Trophoblast cell (in vitro differentiated cells and primary cell): ENCODE measurements at regions not wholly inside any gene's neighbourhood (a gene's known extent, or its start where the extent isn't known, plus 50 kb on each side); places are given as distances from the start of the nearest gene placed in this dataset.

ENCODE experiments used
- DNase-seq, 2 donors: peaks; one replicate each; pipeline ENCODE4 v3.0.0-alpha.2; 2016
- H2AFZ ChIP-seq: 2 replicates; pipeline ENCODE4 v1.6.1; 2013; ENCODE audit warnings: low read length, moderate library complexity, mild to moderate bottlenecking; ENCODE audit not compliant: insufficient read depth, poor library complexity
- H2AK5ac ChIP-seq: 2 replicates; pipeline ENCODE4 v1.6.1; 2013; ENCODE audit warnings: mild to moderate bottlenecking, low read length
- H2BK120ac ChIP-seq: 2 replicates; pipeline ENCODE4 v1.6.1; 2013; ENCODE audit warnings: low read length, mild to moderate bottlenecking, moderate library complexity; ENCODE audit not compliant: insufficient read depth, poor library complexity
- H2BK12ac ChIP-seq: 2 replicates; pipeline ENCODE4 v1.6.1; 2013; ENCODE audit warnings: mild to moderate bottlenecking, low read length, moderate library complexity
- H2BK5ac ChIP-seq: 2 replicates; pipeline ENCODE4 v1.6.1; 2013; ENCODE audit warnings: low read length, low read depth, moderate library complexity, mild to moderate bottlenecking; ENCODE audit not compliant: poor library complexity
- H3K14ac ChIP-seq: 2 replicates; pipeline ENCODE4 v1.6.1; 2013; ENCODE audit warnings: mild to moderate bottlenecking, low read length
- H3K18ac ChIP-seq: 2 replicates; pipeline ENCODE4 v1.6.1; 2013; ENCODE audit warnings: mild to moderate bottlenecking, low read length
- H3K23ac ChIP-seq: 2 replicates; pipeline ENCODE4 v1.6.1; 2013; ENCODE audit warnings: low read length
- H3K27ac ChIP-seq: 2 replicates; pipeline ENCODE4 v1.5.1; 2013; ENCODE audit warnings: low read depth, mild to moderate bottlenecking, inconsistent platforms, low read length, moderate library complexity
- H3K27me3 ChIP-seq: 2 replicates; pipeline ENCODE4 v1.6.1; 2013; ENCODE audit warnings: inconsistent platforms, mild to moderate bottlenecking, low read length, moderate library complexity; ENCODE audit not compliant: insufficient read depth
- H3K36me3 ChIP-seq, 2 experiments: 1 replicate in 1 of 2; 2 replicates in 1 of 2; pipeline ENCODE4 v1.6.1; 2013; ENCODE audit warnings: low read length in 2 of 2, mild to moderate bottlenecking in 2 of 2, moderate library complexity in 1 of 2; ENCODE audit not compliant: insufficient read depth in 2 of 2, control insufficient read depth in 1 of 2
- H3K4ac ChIP-seq: 2 replicates; pipeline ENCODE4 v1.6.1; 2013; ENCODE audit warnings: low read depth, mild to moderate bottlenecking, low read length, moderate library complexity
- H3K4me1 ChIP-seq, 2 experiments: 1 replicate in 1 of 2; 2 replicates in 1 of 2; pipeline ENCODE4 v1.6.1; 2013; ENCODE audit warnings: low read length in 2 of 2, mild to moderate bottlenecking in 2 of 2, moderate library complexity in 1 of 2; ENCODE audit not compliant: insufficient read depth in 2 of 2, control insufficient read depth in 1 of 2
- H3K4me2 ChIP-seq: 2 replicates; pipeline ENCODE4 v1.6.1; 2013; ENCODE audit warnings: inconsistent platforms, mild to moderate bottlenecking, low read length, moderate library complexity
- H3K4me3 ChIP-seq: 2 replicates; pipeline ENCODE4 v1.5.1; 2013; ENCODE audit warnings: mild to moderate bottlenecking, low read depth, low read length, inconsistent platforms
- H3K79me1 ChIP-seq: one replicate; pipeline ENCODE4 v1.6.1; 2013; ENCODE audit warnings: low read length
- H3K79me2 ChIP-seq: 2 replicates; pipeline ENCODE4 v1.6.1; 2013; ENCODE audit warnings: low read length, mild to moderate bottlenecking; ENCODE audit not compliant: control insufficient read depth, insufficient read depth, poor library complexity
- H3K9ac ChIP-seq: 2 replicates; pipeline ENCODE4 v1.6.1; 2013; ENCODE audit warnings: mild to moderate bottlenecking, low read length
- H3K9me3 ChIP-seq: 2 replicates; pipeline ENCODE4 v1.6.1; 2013; ENCODE audit warnings: low read depth, mild to moderate bottlenecking, control low read depth, inconsistent platforms, low read length; ENCODE audit not compliant: insufficient read depth
- H4K12ac ChIP-seq: 2 replicates; pipeline ENCODE4 v1.6.1; 2013; ENCODE audit warnings: low read depth, mild to moderate bottlenecking, low read length, moderate library complexity
- H4K8ac ChIP-seq: 2 replicates; pipeline ENCODE4 v1.6.1; 2013; ENCODE audit warnings: low read depth, mild to moderate bottlenecking, low read length, moderate library complexity
- H4K91ac ChIP-seq: one replicate; pipeline ENCODE4 v1.6.1; 2013; ENCODE audit warnings: low read depth, mild to moderate bottlenecking, low read length, moderate library complexity
- WGBS: extraction: QIAGEN DNeasy Blood & Tissue Kit; methylation state at CpG from one replicate; pipeline ENCODE4 v1.1.7; 2013; ENCODE audit warnings: missing lambda C conversion rate; ENCODE audit not compliant: insufficient read length, insufficient coverage; ENCODE audit errors: extremely low coverage; 5-methylcytosine and 5-hydroxymethylcytosine counted together

GRCh38 chr16:51461255-51461654 is 310.2 kb upstream of the SALL1 start:
- H2BK12ac ChIP-seq, result no peak overlapping the region
- no peak overlapping the region for H2AFZ ChIP-seq
- H4K91ac ChIP-seq, result no peak overlapping the region

GRCh38 chr16:51458356-51459140 is 307.5 kb upstream of the SALL1 start:
- no peak for DNase-seq
- Histone ChIP-seq H3K4ac (no peak overlapping the region), H3K4me3 (no peak overlapping the region), H3K18ac (no peak overlapping the region), H3K4me1 (no peaks in the 10 kb centered on the region), H4K91ac (no peak overlapping the region), H3K14ac (no peak overlapping the region), H2BK5ac (no peak overlapping the region), H3K27ac (no peak overlapping the region), H2AFZ (no peak overlapping the region), H3K79me2 (no peaks in the 10 kb centered on the region), H3K9me3 (peaks cover 2% of the 10 kb centered on the region), H2AK5ac (no peak overlapping the region), H2BK12ac (no peak overlapping the region), H3K79me1 (no peaks in the 10 kb centered on the region), H2BK120ac (no peak overlapping the region), H3K23ac (no peak overlapping the region), H3K36me3 (no peaks in the 10 kb centered on the region), H3K27me3 (no peaks in the 10 kb centered on the region), H3K9ac (no peak overlapping the region), H3K4me2 (no peak overlapping the region), H4K8ac (no peak overlapping the region), H4K12ac (no peak overlapping the region)
- WGBS, result no CpG with 5 or more reads among the region's 11 CpGs

More at GRCh38 chr16:51461255-51461654, 310.2 kb upstream of the SALL1 start:
- Histone ChIP-seq H3K9me3 (peaks cover under 1% of the 10 kb centered on the region), H3K9ac (no peak overlapping the region), H3K4me2 (no peak overlapping the region), H4K8ac (no peak overlapping the region), H3K79me2 (no peaks in the 10 kb centered on the region), H3K4me1 (no peaks in the 10 kb centered on the region), H2AK5ac (no peak overlapping the region), H3K27me3 (no peaks in the 10 kb centered on the region), H2BK120ac (no peak overlapping the region), H4K12ac (no peak overlapping the region), H3K79me1 (no peaks in the 10 kb centered on the region), H3K36me3 (no peaks in the 10 kb centered on the region), H2BK5ac (no peak overlapping the region), H3K4ac (no peak overlapping the region), H3K27ac (no peak overlapping the region), H3K14ac (no peak overlapping the region), H3K18ac (no peak overlapping the region), H3K23ac (no peak overlapping the region), H3K4me3 (no peak overlapping the region)
- WGBS, result no CpG with 5 or more reads among the region's 4 CpGs
- DNase-seq, result no peak

GRCh38 chr16:51457775-51458174 is 306.7 kb upstream of the SALL1 start:
- Histone ChIP-seq H2AK5ac (no peak overlapping the region), H2BK12ac (no peak overlapping the region), H3K27me3 (no peaks in the 10 kb centered on the region), H3K27ac (no peak overlapping the region), H3K9me3 (peaks cover 2% of the 10 kb centered on the region), H3K4me3 (no peak overlapping the region), H3K4me1 (no peaks in the 10 kb centered on the region), H2BK5ac (no peak overlapping the region), H4K12ac (no peak overlapping the region), H3K9ac (no peak overlapping the region), H3K4me2 (no peak overlapping the region), H2AFZ (no peak overlapping the region), H3K18ac (no peak overlapping the region), H3K23ac (no peak overlapping the region), H3K4ac (no peak overlapping the region), H2BK120ac (no peak overlapping the region), H3K36me3 (no peaks in the 10 kb centered on the region), H3K79me2 (no peaks in the 10 kb centered on the region), H4K91ac (no peak overlapping the region), H4K8ac (no peak overlapping the region), H3K14ac (no peak overlapping the region), H3K79me1 (no peaks in the 10 kb centered on the region)
- no CpG with 5 or more reads among the region's 7 CpGs for WGBS
- no peak for DNase-seq

GRCh38 chr16:51455398-51455797 is 304.3 kb upstream of the SALL1 start:
- Histone ChIP-seq H3K18ac (no peak overlapping the region), H3K4me1 (no peaks in the 10 kb centered on the region), H3K23ac (no peak overlapping the region), H2AK5ac (no peak overlapping the region), H3K9me3 (peaks cover 2% of the 10 kb centered on the region), H3K4ac (no peak overlapping the region), H3K79me1 (no peaks in the 10 kb centered on the region), H3K9ac (no peak overlapping the region), H3K14ac (no peak overlapping the region), H2BK5ac (no peak overlapping the region), H2AFZ (no peak overlapping the region), H2BK120ac (no peak overlapping the region), H2BK12ac (no peak overlapping the region), H3K36me3 (no peaks in the 10 kb centered on the region), H3K4me3 (no peak overlapping the region), H3K27ac (no peak overlapping the region), H3K27me3 (no peaks in the 10 kb centered on the region), H3K79me2 (no peaks in the 10 kb centered on the region), H4K8ac (no peak overlapping the region), H4K12ac (no peak overlapping the region), H3K4me2 (no peak overlapping the region), H4K91ac (no peak overlapping the region)
- no peak for DNase-seq
- no CpG with 5 or more reads among the region's 1 CpG for WGBS
